Mesenchymal stem cell (in vitro differentiated cells and primary cell): ENCODE measurements at regions not wholly inside any gene's neighbourhood (a gene's known extent, or its start where the extent isn't known, plus 50 kb on each side); places are given as distances from the start of the nearest gene placed in this dataset.

Experiments used
- DNase-seq: peaks from one replicate; pipeline ENCODE4 v3.0.0-alpha.2; 2013
- H2AFZ ChIP-seq: one replicate; pipeline ENCODE4 v1.6.1; 2013; ENCODE audit warnings: low read depth, mild to moderate bottlenecking, control low read depth, inconsistent platforms, low read length, moderate library complexity
- H2AK5ac ChIP-seq: 2 replicates; pipeline ENCODE4 v1.6.1; 2013; ENCODE audit warnings: low read length, moderate library complexity, mild to moderate bottlenecking, inconsistent platforms; ENCODE audit not compliant: severe bottlenecking
- H2BK120ac ChIP-seq: one replicate; pipeline ENCODE4 v1.6.1; 2013; ENCODE audit warnings: low read depth, mild to moderate bottlenecking, inconsistent platforms, low read length, moderate library complexity
- H2BK12ac ChIP-seq, 2 experiments: one replicate each; pipeline ENCODE4 v1.6.1; 2013; ENCODE audit warnings: inconsistent platforms in 2 of 2, low read length in 2 of 2, mild to moderate bottlenecking in 2 of 2, moderate library complexity in 2 of 2, control low read depth in 1 of 2
- H2BK15ac ChIP-seq: one replicate; pipeline ENCODE4 v1.6.1; 2013; ENCODE audit warnings: mild to moderate bottlenecking, low read depth, inconsistent platforms; ENCODE audit not compliant: poor library complexity, severe bottlenecking
- H2BK5ac ChIP-seq: 2 replicates; pipeline ENCODE4 v1.6.1; 2013; ENCODE audit warnings: low read depth, mild to moderate bottlenecking, low read length, control low read depth, inconsistent platforms; ENCODE audit not compliant: poor library complexity, severe bottlenecking
- H3K14ac ChIP-seq, 2 experiments: one replicate each; pipeline ENCODE4 v1.6.1; 2013; ENCODE audit warnings: inconsistent platforms in 2 of 2, low read length in 2 of 2, control low read depth in 1 of 2, mild to moderate bottlenecking in 1 of 2, moderate library complexity in 1 of 2
- H3K18ac ChIP-seq, 2 experiments: one replicate each; pipeline ENCODE4 v1.6.1; 2013; ENCODE audit warnings: inconsistent platforms in 2 of 2, low read length in 2 of 2, control low read depth in 1 of 2, low read depth in 1 of 2, mild to moderate bottlenecking in 1 of 2
- H3K23ac ChIP-seq, 2 experiments: one replicate each; pipeline ENCODE4 v1.6.1; 2013; ENCODE audit warnings: inconsistent platforms in 2 of 2, low read length in 2 of 2, mild to moderate bottlenecking in 2 of 2, moderate library complexity in 2 of 2, control low read depth in 1 of 2
- H3K27ac ChIP-seq: 2 replicates; pipeline ENCODE4 v1.5.1; 2013; ENCODE audit warnings: mild to moderate bottlenecking, moderate library complexity, low read length, control low read depth, inconsistent platforms; ENCODE audit not compliant: poor library complexity, severe bottlenecking
- H3K27me3 ChIP-seq, 2 experiments: 2 replicates each; pipeline versions ENCODE4 v1.6.1 to v1.7.0; 2013; ENCODE audit warnings: low read length in 2 of 2, mild to moderate bottlenecking in 2 of 2, moderate library complexity in 2 of 2, control low read depth in 1 of 2, inconsistent platforms in 1 of 2; ENCODE audit not compliant: control insufficient read depth in 1 of 2, insufficient read depth in 1 of 2
- H3K36me3 ChIP-seq, 2 experiments: 2 replicates each; pipeline versions ENCODE4 v1.6.1 to v1.7.0; 2013; ENCODE audit warnings: low read length in 2 of 2, control low read depth in 1 of 2, inconsistent platforms in 1 of 2, low read depth in 1 of 2, mild to moderate bottlenecking in 1 of 2; ENCODE audit not compliant: insufficient read depth in 2 of 2, control insufficient read depth in 1 of 2
- H3K4ac ChIP-seq, 2 experiments: one replicate each; pipeline ENCODE4 v1.6.1; 2013; ENCODE audit warnings: inconsistent platforms in 2 of 2, low read length in 2 of 2, mild to moderate bottlenecking in 2 of 2, moderate library complexity in 2 of 2, control low read depth in 1 of 2, low read depth in 1 of 2
- H3K4me1 ChIP-seq: 2 replicates; pipeline ENCODE4 v1.6.1; 2013; ENCODE audit warnings: low read depth, low read length, control low read depth; ENCODE audit not compliant: control insufficient read depth, insufficient read depth
- H3K4me2 ChIP-seq: 2 replicates; pipeline ENCODE4 v1.6.1; 2013; ENCODE audit warnings: low read length, mild to moderate bottlenecking, inconsistent platforms; ENCODE audit not compliant: poor library complexity, severe bottlenecking
- H3K4me3 ChIP-seq, 2 experiments: 2 replicates each; pipeline versions ENCODE4 v1.5.1 to v1.7.0; 2013; ENCODE audit warnings: low read length in 2 of 2, mild to moderate bottlenecking in 2 of 2, control low read depth in 1 of 2, low read depth in 1 of 2; ENCODE audit not compliant: insufficient read depth in 1 of 2
- H3K79me1 ChIP-seq: replicated peaks from 2 replicates; pipeline ENCODE4 v1.6.1; 2013; ENCODE audit warnings: mild to moderate bottlenecking, control low read depth, low read length, inconsistent platforms; ENCODE audit not compliant: poor library complexity, severe bottlenecking
- H3K9ac ChIP-seq: 2 replicates; pipeline ENCODE4 v1.7.0; 2013; ENCODE audit warnings: mild to moderate bottlenecking, low read length, moderate library complexity
- H3K9me3 ChIP-seq: 2 replicates; pipeline ENCODE4 v1.7.0; 2013; ENCODE audit warnings: mild to moderate bottlenecking, low read length; ENCODE audit not compliant: control insufficient read depth
- H4K8ac ChIP-seq: one replicate; pipeline ENCODE4 v1.6.1; 2013; ENCODE audit warnings: inconsistent platforms, mild to moderate bottlenecking, low read length, moderate library complexity
- H4K91ac ChIP-seq: one replicate; pipeline ENCODE4 v1.6.1; 2013; ENCODE audit warnings: mild to moderate bottlenecking, low read length, inconsistent platforms
- WGBS: methylation state at CpG from one replicate; pipeline ENCODE4 v1.1.7; 2013; ENCODE audit warnings: mixed read lengths; 5-methylcytosine and 5-hydroxymethylcytosine counted together

GRCh38 chr5:82551840-82552385 lies 273.8 kb upstream of the RPS23 start:
- Histone ChIP-seq H3K4me3 (no peak overlapping the region), H4K91ac (no peak overlapping the region), H2AFZ (no peak overlapping the region), H3K23ac (no peak overlapping the region), H3K9ac (no peak overlapping the region), H3K4ac (no peak overlapping the region), H3K36me3 (no peaks in the 10 kb centered on the region), H3K27me3 (no peaks in the 10 kb centered on the region), H3K4me1 (no peaks in the 10 kb centered on the region), H2BK12ac (no peak overlapping the region), H2BK5ac (no peak overlapping the region), H3K9me3 (no peaks in the 10 kb centered on the region), H3K4me2 (no peak overlapping the region), H3K18ac (no peak overlapping the region), H2BK15ac (no peak overlapping the region), H2AK5ac (no peak overlapping the region), H3K14ac (no peak overlapping the region), H3K27ac (no peak overlapping the region), H3K79me1 (no peaks in the 10 kb centered on the region), H2BK120ac (no peak overlapping the region), H4K8ac (no peak overlapping the region)
- 80% methylated on average over 1 of the region's 4 CpGs for WGBS
- no peak for DNase-seq

GRCh38 chr5:82551192-82551591 lies 273.0 kb upstream of the RPS23 start:
- Histone ChIP-seq H3K27me3 (no peaks in the 10 kb centered on the region), H3K79me1 (no peaks in the 10 kb centered on the region), H3K4me3 (no peak overlapping the region), H2BK5ac (no peak overlapping the region), H3K9ac (no peak overlapping the region), H3K14ac (no peak overlapping the region), H3K4me1 (no peaks in the 10 kb centered on the region), H4K91ac (no peak overlapping the region), H3K4me2 (no peak overlapping the region), H3K9me3 (no peaks in the 10 kb centered on the region), H2AFZ (no peak overlapping the region), H4K8ac (no peak overlapping the region), H3K18ac (no peak overlapping the region), H3K27ac (no peak overlapping the region), H3K23ac (no peak overlapping the region), H3K36me3 (no peaks in the 10 kb centered on the region), H2AK5ac (no peak overlapping the region), H2BK120ac (no peak overlapping the region), H2BK15ac (no peak overlapping the region), H3K4ac (no peak overlapping the region), H2BK12ac (no peak overlapping the region)
- DNase-seq: no peak

- H4K8ac ChIP-seq: no peak overlapping the region
- no peak overlapping the region for H2AFZ ChIP-seq
- H3K27me3 ChIP-seq: no peaks in the 10 kb centered on the region
- H3K4me3 ChIP-seq: no peak overlapping the region
- 80% methylated on average over 1 of the region's 2 CpGs for WGBS
- no peak overlapping the region for H2BK5ac ChIP-seq
- H3K18ac ChIP-seq: no peak overlapping the region
- no peak overlapping the region for H4K91ac ChIP-seq
- no peak overlapping the region for H2BK120ac ChIP-seq
- H2BK12ac ChIP-seq: no peak overlapping the region
- H3K27ac ChIP-seq: no peak overlapping the region
- H3K36me3 ChIP-seq: no peaks in the 10 kb centered on the region
- H3K9me3 ChIP-seq: no peaks in the 10 kb centered on the region
- no peak overlapping the region for H3K4me2 ChIP-seq
- no peak overlapping the region for H3K9ac ChIP-seq
- no peak overlapping the region for H3K14ac ChIP-seq
- no peaks in the 10 kb centered on the region for H3K4me1 ChIP-seq
- H2BK15ac ChIP-seq: no peak overlapping the region
- H2AK5ac ChIP-seq: no peak overlapping the region
- no peaks in the 10 kb centered on the region for H3K79me1 ChIP-seq
- no peak overlapping the region for H3K23ac ChIP-seq
- no peak overlapping the region for H3K4ac ChIP-seq
- DNase-seq: no peak
Observed at GRCh38 chr5:82549263-82549662, 271.1 kb upstream of the RPS23 start.

- no peak overlapping the region for H4K91ac ChIP-seq
- no peak overlapping the region for H2BK15ac ChIP-seq
- H2BK120ac ChIP-seq: no peak overlapping the region
- no peak overlapping the region for H3K4ac ChIP-seq
- H3K14ac ChIP-seq: no peak overlapping the region
- no peaks in the 10 kb centered on the region for H3K79me1 ChIP-seq
- H3K36me3 ChIP-seq: no peaks in the 10 kb centered on the region
- H2BK12ac ChIP-seq: no peak overlapping the region
- no peaks in the 10 kb centered on the region for H3K4me1 ChIP-seq
- no peak overlapping the region for H2AK5ac ChIP-seq
- H3K9ac ChIP-seq: no peak overlapping the region
- no peak overlapping the region for H3K18ac ChIP-seq
- no peak overlapping the region for H3K27ac ChIP-seq
- DNase-seq: no peak
- no peaks in the 10 kb centered on the region for H3K27me3 ChIP-seq
- no peak overlapping the region for H3K4me3 ChIP-seq
- no peak overlapping the region for H2BK5ac ChIP-seq
- WGBS: 20% methylated on average over 1 of the region's 1 CpG
- H3K23ac ChIP-seq: no peak overlapping the region
- H4K8ac ChIP-seq: no peak overlapping the region
- H2AFZ ChIP-seq: no peak overlapping the region
- H3K9me3 ChIP-seq: peaks cover 4% of the 10 kb centered on the region
- no peak overlapping the region for H3K4me2 ChIP-seq
Observed at GRCh38 chr5:82544004-82544403, 265.9 kb upstream of the RPS23 start.
